ENCODE measurements at regions not wholly inside any gene's neighbourhood (a gene's known extent, or its start where the extent isn't known, plus 50 kb on each side); places are given as distances from the start of the nearest gene placed in this dataset.

DNA sequence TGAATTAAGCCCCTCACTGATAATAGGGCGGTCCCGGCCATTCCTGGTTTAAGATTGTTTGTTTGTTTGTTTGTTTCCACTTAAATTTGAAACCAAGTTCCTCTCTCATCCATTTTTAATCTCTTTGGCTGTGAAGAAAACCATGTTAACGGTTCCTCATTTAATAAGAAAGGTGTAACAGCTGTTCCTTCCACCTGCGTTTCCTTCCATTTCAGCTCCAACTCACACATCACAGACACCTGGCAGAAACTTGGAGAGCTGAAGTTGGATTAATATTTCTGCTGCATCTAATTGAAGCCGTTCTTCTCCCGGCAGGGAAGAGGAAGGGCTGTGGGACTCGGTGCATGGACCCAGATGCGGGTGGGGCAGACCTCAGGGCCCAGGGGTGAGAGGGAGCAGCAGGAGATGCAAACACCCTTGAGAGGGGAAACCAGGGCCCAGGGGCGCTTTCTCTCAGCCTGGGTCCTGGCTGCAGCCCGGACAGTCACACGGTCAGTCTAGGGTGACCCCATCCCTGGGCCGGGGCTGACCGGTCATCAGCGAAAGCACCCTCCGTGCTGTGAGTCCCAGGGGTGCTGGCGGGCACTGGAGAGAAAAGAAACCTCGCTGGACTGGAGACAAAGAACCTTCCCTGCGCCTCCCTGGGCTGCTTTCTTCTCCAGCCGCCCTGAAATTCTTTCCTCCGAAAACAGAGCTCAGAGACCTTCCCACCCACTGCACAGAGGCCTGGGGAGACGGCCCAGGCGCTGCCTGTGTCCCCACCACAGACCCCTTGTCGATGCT, 242.0 kb downstream of the BRD1 start:
- Mint-ChIP-seq H3K9me3 (ENCODE audit: insufficient read depth) (no peaks in the 10 kb centered on the region), H3K4me3 (no peak overlapping the region), H3K4me1 (peaks cover 5% of the 10 kb centered on the region), H3K27me3 (no peaks in the 10 kb centered on the region), H3K27ac (no peak overlapping the region)
- Histone ChIP-seq H3K4me1 (ENCODE audit: control insufficient read depth in 2 of 2, insufficient read depth in 2 of 2, low read length in 2 of 2) (no peaks in the 10 kb centered on the region), H3K9me3 (ENCODE audit: control extremely low read depth in 1 of 3, control insufficient read depth in 2 of 3, insufficient read depth in 1 of 3, low read length in 2 of 3) (peaks cover 0 to 6% (median 2%) of the 10 kb centered on the region in 3 donors), H3K4me3 (ENCODE audit: control extremely low read depth in 1 of 5, extremely low read depth in 1 of 5, insufficient read depth in 1 of 5, low read depth in 2 of 5, low read length in 4 of 5) (no peak overlapping the region), H3K4me2 (replicated peaks; ENCODE audit: low read depth, low read length, poor library complexity, severe bottlenecking) (no peak overlapping the region), H3K9ac (ENCODE audit: low read length) (no peak overlapping the region), H4K20me1 (ENCODE audit: control insufficient read depth, insufficient read depth, low read length, poor library complexity, severe bottlenecking) (peaks cover 55% of the 10 kb centered on the region), H3K79me2 (ENCODE audit: control insufficient read depth, insufficient read depth, low read length) (peaks cover 50% of the 10 kb centered on the region), H3K36me3 (replicated peaks in 1 of 2; ENCODE audit: control extremely low read depth in 1 of 2, control insufficient read depth in 1 of 2, extremely low read depth in 1 of 2, insufficient read depth in 2 of 2, low read length in 1 of 2) (peaks cover 0 to 9% of the 10 kb centered on the region in 2 experiments), H3K27me3 (replicated peaks in 1 of 4; ENCODE audit: control extremely low read depth in 1 of 4, control insufficient read depth in 3 of 4, insufficient read depth in 4 of 4, low read length in 3 of 4) (no peaks in the 10 kb centered on the region), H2AFZ (ENCODE audit: insufficient read depth, low read depth, low read length, poor library complexity, severe bottlenecking) (no peak overlapping the region), H3K27ac (ENCODE audit: low read length in 2 of 2) (no peak overlapping the region)
- no peak for DNase-seq
- TF ChIP-seq, protein P1, sequence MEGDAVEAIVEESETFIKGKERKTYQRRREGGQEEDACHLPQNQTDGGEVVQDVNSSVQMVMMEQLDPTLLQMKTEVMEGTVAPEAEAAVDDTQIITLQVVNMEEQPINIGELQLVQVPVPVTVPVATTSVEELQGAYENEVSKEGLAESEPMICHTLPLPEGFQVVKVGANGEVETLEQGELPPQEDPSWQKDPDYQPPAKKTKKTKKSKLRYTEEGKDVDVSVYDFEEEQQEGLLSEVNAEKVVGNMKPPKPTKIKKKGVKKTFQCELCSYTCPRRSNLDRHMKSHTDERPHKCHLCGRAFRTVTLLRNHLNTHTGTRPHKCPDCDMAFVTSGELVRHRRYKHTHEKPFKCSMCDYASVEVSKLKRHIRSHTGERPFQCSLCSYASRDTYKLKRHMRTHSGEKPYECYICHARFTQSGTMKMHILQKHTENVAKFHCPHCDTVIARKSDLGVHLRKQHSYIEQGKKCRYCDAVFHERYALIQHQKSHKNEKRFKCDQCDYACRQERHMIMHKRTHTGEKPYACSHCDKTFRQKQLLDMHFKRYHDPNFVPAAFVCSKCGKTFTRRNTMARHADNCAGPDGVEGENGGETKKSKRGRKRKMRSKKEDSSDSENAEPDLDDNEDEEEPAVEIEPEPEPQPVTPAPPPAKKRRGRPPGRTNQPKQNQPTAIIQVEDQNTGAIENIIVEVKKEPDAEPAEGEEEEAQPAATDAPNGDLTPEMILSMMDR (IDR thresholded peaks at IDR 0.05) = no peak
- TF ChIP-seq EZH2 (IDR thresholded peaks at IDR 0.05; ENCODE audit: borderline replicate concordance, insufficient read depth, low read depth, low read length, poor library complexity, severe bottlenecking) = no peak
- 97% methylated on average over 19 of the region's 23 CpGs for WGBS (ENCODE audit: insufficient coverage)
- POLR2A ChIA-PET = no interaction called here
- intact Hi-C loops (cut with micrococcal nuclease) = no loop called here
- ATAC-seq (ENCODE audit: low read depth) = no peak
- CTCF ChIA-PET = no interaction called here

DNA sequence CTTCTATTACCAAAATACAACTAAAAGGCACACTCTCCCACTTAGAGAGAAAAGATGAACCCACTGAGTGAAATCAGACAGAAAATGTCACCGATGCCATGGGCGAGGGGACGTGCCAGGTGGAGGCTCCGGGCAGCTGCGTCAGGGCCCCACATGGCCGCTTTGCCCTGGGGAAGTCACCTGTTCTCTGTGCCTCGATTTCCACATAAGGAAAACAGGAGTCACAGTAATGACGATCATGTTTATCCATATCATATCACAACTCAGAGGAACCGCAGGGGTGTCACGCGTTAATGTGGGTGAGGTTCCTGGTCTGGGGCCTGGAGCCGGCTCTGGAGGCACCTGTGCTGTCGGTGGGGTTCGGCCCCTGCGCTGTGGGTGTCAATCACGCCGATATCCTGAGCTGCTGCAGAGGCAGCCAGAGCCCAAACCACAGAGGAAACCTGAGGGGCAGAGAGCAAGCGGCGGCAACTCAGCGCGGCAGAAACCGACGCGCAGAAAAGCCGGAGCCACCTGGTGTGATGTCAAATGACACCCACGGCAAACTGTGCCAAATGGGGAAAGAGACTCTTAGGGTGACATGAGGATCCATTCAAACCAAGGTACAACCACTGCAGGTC, 243.7 kb downstream of the BRD1 start:
- DNase-seq = no peak
- Histone ChIP-seq H2AFZ (ENCODE audit: insufficient read depth, low read depth, low read length, poor library complexity, severe bottlenecking) (no peak overlapping the region), H3K79me2 (ENCODE audit: control insufficient read depth, insufficient read depth, low read length) (peaks cover 51% of the 10 kb centered on the region), H3K9ac (ENCODE audit: low read length) (no peak overlapping the region), H3K36me3 (replicated peaks in 1 of 2; ENCODE audit: control extremely low read depth in 1 of 2, control insufficient read depth in 1 of 2, extremely low read depth in 1 of 2, insufficient read depth in 2 of 2, low read length in 1 of 2) (peaks cover 0 to 9% of the 10 kb centered on the region in 2 experiments), H3K27me3 (replicated peaks in 1 of 4; ENCODE audit: control extremely low read depth in 1 of 4, control insufficient read depth in 3 of 4, insufficient read depth in 4 of 4, low read length in 3 of 4) (no peaks in the 10 kb centered on the region), H3K4me2 (replicated peaks; ENCODE audit: low read depth, low read length, poor library complexity, severe bottlenecking) (no peak overlapping the region), H3K27ac (ENCODE audit: low read length in 2 of 2) (no peak overlapping the region), H4K20me1 (ENCODE audit: control insufficient read depth, insufficient read depth, low read length, poor library complexity, severe bottlenecking) (peaks cover 46% of the 10 kb centered on the region), H3K9me3 (ENCODE audit: control extremely low read depth in 1 of 3, control insufficient read depth in 2 of 3, insufficient read depth in 1 of 3, low read length in 2 of 3) (peaks cover 0 to 20% (median 10%) of the 10 kb centered on the region in 3 donors), H3K4me1 (ENCODE audit: control insufficient read depth in 2 of 2, insufficient read depth in 2 of 2, low read length in 2 of 2) (no peaks in the 10 kb centered on the region), H3K4me3 (ENCODE audit: control extremely low read depth in 1 of 5, extremely low read depth in 1 of 5, insufficient read depth in 1 of 5, low read depth in 2 of 5, low read length in 4 of 5) (no peak overlapping the region)
- CTCF ChIA-PET = no interaction called here
- no peak overlapping the region for H3K4me3 Mint-ChIP-seq
- TF ChIP-seq EZH2 (IDR thresholded peaks at IDR 0.05; ENCODE audit: borderline replicate concordance, insufficient read depth, low read depth, low read length, poor library complexity, severe bottlenecking) = no peak
- TF ChIP-seq, protein P1 (IDR thresholded peaks at IDR 0.05) = no peak
- no peaks in the 10 kb centered on the region for H3K9me3 Mint-ChIP-seq (ENCODE audit: insufficient read depth)
- H3K4me1 Mint-ChIP-seq = peaks cover 5% of the 10 kb centered on the region
- no peaks in the 10 kb centered on the region for H3K27me3 Mint-ChIP-seq
- whole genome bisulfite sequencing (ENCODE audit: insufficient coverage) = 93% methylated on average over 23 of the region's 26 CpGs
- intact Hi-C loops (cut with micrococcal nuclease) = no loop called here
- H3K27ac Mint-ChIP-seq = no peak overlapping the region
- POLR2A ChIA-PET = no interaction called here
- ATAC-seq (ENCODE audit: low read depth) = no peak
